ENCODE measurements at regions not wholly inside any gene's neighbourhood (a gene's known extent, or its start where the extent isn't known, plus 50 kb on each side); places are given as distances from the start of the nearest gene placed in this dataset.

DNA sequence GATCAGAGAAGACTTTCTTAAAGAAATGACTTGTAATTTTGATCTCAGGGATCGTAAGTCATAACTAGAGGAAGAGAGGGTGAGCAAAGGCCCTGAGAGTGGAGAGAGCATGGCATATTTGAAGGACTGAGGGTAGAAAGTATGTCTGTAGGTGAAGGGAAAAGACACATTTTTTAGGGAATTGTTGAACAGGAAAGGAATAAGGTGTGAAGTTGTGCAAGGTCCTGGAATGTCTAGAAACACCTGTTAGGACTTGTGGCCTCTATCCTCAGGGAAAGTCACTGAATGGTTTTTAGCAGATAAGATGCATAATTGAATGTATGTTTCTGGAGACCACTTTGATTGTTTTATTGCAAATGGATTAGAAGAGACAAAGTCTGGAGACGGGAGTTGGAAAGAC, 62.5 kb upstream of the ACTR3 start:
- TF ChIP-seq TCF7L2 (IDR thresholded peaks at IDR 0.05; ENCODE audit: low read depth, low read length), result no peak
- TF ChIP-seq, protein P1, sequence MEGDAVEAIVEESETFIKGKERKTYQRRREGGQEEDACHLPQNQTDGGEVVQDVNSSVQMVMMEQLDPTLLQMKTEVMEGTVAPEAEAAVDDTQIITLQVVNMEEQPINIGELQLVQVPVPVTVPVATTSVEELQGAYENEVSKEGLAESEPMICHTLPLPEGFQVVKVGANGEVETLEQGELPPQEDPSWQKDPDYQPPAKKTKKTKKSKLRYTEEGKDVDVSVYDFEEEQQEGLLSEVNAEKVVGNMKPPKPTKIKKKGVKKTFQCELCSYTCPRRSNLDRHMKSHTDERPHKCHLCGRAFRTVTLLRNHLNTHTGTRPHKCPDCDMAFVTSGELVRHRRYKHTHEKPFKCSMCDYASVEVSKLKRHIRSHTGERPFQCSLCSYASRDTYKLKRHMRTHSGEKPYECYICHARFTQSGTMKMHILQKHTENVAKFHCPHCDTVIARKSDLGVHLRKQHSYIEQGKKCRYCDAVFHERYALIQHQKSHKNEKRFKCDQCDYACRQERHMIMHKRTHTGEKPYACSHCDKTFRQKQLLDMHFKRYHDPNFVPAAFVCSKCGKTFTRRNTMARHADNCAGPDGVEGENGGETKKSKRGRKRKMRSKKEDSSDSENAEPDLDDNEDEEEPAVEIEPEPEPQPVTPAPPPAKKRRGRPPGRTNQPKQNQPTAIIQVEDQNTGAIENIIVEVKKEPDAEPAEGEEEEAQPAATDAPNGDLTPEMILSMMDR (IDR thresholded peaks at IDR 0.05), result no peak
- TF ChIP-seq SIN3A (IDR thresholded peaks at IDR 0.05; ENCODE audit: borderline replicate concordance, insufficient read depth, low read depth, low read length), result no peak
- TF ChIP-seq, protein P2, sequence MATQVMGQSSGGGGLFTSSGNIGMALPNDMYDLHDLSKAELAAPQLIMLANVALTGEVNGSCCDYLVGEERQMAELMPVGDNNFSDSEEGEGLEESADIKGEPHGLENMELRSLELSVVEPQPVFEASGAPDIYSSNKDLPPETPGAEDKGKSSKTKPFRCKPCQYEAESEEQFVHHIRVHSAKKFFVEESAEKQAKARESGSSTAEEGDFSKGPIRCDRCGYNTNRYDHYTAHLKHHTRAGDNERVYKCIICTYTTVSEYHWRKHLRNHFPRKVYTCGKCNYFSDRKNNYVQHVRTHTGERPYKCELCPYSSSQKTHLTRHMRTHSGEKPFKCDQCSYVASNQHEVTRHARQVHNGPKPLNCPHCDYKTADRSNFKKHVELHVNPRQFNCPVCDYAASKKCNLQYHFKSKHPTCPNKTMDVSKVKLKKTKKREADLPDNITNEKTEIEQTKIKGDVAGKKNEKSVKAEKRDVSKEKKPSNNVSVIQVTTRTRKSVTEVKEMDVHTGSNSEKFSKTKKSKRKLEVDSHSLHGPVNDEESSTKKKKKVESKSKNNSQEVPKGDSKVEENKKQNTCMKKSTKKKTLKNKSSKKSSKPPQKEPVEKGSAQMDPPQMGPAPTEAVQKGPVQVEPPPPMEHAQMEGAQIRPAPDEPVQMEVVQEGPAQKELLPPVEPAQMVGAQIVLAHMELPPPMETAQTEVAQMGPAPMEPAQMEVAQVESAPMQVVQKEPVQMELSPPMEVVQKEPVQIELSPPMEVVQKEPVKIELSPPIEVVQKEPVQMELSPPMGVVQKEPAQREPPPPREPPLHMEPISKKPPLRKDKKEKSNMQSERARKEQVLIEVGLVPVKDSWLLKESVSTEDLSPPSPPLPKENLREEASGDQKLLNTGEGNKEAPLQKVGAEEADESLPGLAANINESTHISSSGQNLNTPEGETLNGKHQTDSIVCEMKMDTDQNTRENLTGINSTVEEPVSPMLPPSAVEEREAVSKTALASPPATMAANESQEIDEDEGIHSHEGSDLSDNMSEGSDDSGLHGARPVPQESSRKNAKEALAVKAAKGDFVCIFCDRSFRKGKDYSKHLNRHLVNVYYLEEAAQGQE (IDR thresholded peaks at IDR 0.05; ENCODE audit: insufficient read depth in 1 of 2, low read depth in 2 of 2, low read length in 1 of 2), result no peak
- no peak for TF ChIP-seq POLR2AphosphoS5 (IDR thresholded peaks at IDR 0.05; ENCODE audit: low read depth, low read length)
